IPS-20b (cell line): ENCODE measurements at regions not wholly inside any gene's neighbourhood (a gene's known extent, or its start where the extent isn't known, plus 50 kb on each side); places are given as distances from the start of the nearest gene placed in this dataset.

Experiments
- H3K27ac ChIP-seq: one replicate; pipeline ENCODE4 v1.5.1; 2013; ENCODE audit warnings: low read length
- H3K27me3 ChIP-seq: 2 replicates; pipeline ENCODE4 v1.6.1; 2013; ENCODE audit warnings: mild to moderate bottlenecking, low read length, inconsistent platforms; ENCODE audit not compliant: insufficient read depth
- H3K36me3 ChIP-seq: 2 replicates; pipeline ENCODE4 v1.6.1; 2013; ENCODE audit warnings: low read depth, mild to moderate bottlenecking, inconsistent platforms, low read length, moderate library complexity; ENCODE audit not compliant: insufficient read depth
- H3K4me1 ChIP-seq: 2 replicates; pipeline ENCODE4 v1.6.1; 2013; ENCODE audit warnings: mild to moderate bottlenecking, control low read depth, inconsistent platforms, low read length, moderate library complexity; ENCODE audit not compliant: insufficient read depth
- H3K4me3 ChIP-seq: 2 replicates; pipeline ENCODE4 v1.5.1; 2013; ENCODE audit warnings: mild to moderate bottlenecking, low read length, inconsistent platforms
- H3K9ac ChIP-seq: 2 replicates; pipeline ENCODE4 v1.6.1; 2013; ENCODE audit warnings: low read depth, mild to moderate bottlenecking, inconsistent platforms, low read length, moderate library complexity
- H3K9me3 ChIP-seq: 2 replicates; pipeline ENCODE4 v1.6.1; 2013; ENCODE audit warnings: mild to moderate bottlenecking, low read depth, low read length, inconsistent platforms; ENCODE audit not compliant: insufficient read depth

DNA sequence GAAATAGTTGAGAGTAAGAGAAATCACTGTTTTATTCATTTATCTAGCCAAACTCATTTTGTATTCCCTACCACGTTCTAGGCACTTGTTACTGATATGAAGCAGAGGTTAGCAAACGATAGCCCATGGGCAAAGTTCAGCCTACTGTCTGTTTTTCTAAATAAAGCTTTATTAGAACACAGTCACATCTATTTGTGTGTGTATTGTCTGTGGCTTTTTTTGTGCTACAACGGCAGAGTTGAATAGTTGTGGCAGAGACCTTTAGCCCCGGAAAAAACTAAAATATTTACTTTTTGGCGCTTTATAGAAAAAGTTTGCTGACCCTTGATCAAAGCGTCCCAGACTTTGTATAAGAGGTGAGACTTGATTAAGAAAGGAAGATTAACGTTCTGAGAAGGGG is 289.1 kb upstream of the CFAP20DC start:
- no peaks in the 10 kb centered on the region for H3K9me3 ChIP-seq
- H3K4me3 ChIP-seq = no peak overlapping the region
- H3K4me1 ChIP-seq = no peaks in the 10 kb centered on the region
- H3K27me3 ChIP-seq = no peaks in the 10 kb centered on the region
- H3K36me3 ChIP-seq = no peaks in the 10 kb centered on the region
- no peak overlapping the region for H3K9ac ChIP-seq
- no peak overlapping the region for H3K27ac ChIP-seq

DNA sequence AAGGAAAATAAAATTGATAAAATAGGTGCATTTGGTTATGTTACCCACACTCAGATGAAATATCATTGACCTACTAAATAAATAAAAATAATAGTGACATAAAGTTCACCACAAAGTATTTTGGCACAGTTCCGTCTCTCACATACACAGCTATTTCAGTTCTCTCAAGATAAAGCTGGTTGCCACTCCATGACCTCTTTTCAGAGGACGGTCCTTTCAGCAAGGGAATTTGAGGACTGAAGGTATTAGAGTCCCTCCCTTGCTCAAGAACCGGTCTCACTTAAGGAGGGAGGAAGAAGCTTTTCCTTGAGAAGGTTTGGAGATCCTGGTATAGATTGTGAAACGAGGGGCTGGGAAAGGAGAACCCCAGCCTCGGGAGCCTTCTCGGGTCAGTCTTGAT is 285.5 kb upstream of the CFAP20DC start:
- H3K27me3 ChIP-seq = no peaks in the 10 kb centered on the region
- H3K36me3 ChIP-seq = no peaks in the 10 kb centered on the region
- no peak overlapping the region for H3K27ac ChIP-seq
- H3K9me3 ChIP-seq = no peaks in the 10 kb centered on the region
- H3K9ac ChIP-seq = no peak overlapping the region
- H3K4me3 ChIP-seq = no peak overlapping the region
- no peaks in the 10 kb centered on the region for H3K4me1 ChIP-seq

GRCh38 chr3:59334585-59334984 is 284.8 kb upstream of the CFAP20DC start:
- Histone ChIP-seq H3K27me3 (no peaks in the 10 kb centered on the region), H3K9ac (no peak overlapping the region), H3K9me3 (no peaks in the 10 kb centered on the region), H3K36me3 (no peaks in the 10 kb centered on the region), H3K4me3 (no peak overlapping the region), H3K4me1 (no peaks in the 10 kb centered on the region), H3K27ac (no peak overlapping the region)

DNA sequence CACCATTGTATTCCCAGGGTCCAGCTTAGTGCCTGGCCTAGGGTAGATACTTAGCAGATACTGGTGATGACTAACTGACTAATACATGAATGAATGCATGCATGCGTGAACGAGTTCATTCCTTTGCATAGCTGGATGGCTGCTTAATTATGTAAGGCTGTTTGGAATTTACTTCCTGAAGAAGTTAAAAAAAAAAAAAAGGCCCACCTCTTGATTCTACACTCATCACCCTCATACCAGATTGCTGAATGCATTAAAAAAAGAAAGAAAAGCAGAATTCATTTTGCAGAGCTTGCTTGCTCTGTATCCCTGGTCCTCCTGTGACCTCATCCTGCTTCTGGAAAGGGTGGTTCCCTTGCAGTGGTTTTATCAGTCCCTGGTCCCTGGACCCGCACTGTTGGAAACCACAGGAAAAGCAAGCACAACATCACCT is 277.6 kb upstream of the CFAP20DC start:
- no peak overlapping the region for H3K9ac ChIP-seq
- H3K4me1 ChIP-seq = peaks cover 8% of the 10 kb centered on the region; the same call in 1 of the 2 replicates
- no peaks in the 10 kb centered on the region for H3K27me3 ChIP-seq
- H3K36me3 ChIP-seq = no peaks in the 10 kb centered on the region
- no peak overlapping the region for H3K4me3 ChIP-seq
- H3K9me3 ChIP-seq = no peaks in the 10 kb centered on the region
- H3K27ac ChIP-seq = no peak overlapping the region

GRCh38 chr3:59326246-59327024 is 276.6 kb upstream of the CFAP20DC start:
- no peaks in the 10 kb centered on the region for H3K36me3 ChIP-seq
- H3K9me3 ChIP-seq = no peaks in the 10 kb centered on the region
- no peak overlapping the region for H3K4me3 ChIP-seq
- H3K4me1 ChIP-seq = peaks cover 8% of the 10 kb centered on the region; the same call in 1 of the 2 replicates
- H3K9ac ChIP-seq = no peak overlapping the region
- H3K27ac ChIP-seq = no peak overlapping the region
- H3K27me3 ChIP-seq = no peaks in the 10 kb centered on the region

DNA sequence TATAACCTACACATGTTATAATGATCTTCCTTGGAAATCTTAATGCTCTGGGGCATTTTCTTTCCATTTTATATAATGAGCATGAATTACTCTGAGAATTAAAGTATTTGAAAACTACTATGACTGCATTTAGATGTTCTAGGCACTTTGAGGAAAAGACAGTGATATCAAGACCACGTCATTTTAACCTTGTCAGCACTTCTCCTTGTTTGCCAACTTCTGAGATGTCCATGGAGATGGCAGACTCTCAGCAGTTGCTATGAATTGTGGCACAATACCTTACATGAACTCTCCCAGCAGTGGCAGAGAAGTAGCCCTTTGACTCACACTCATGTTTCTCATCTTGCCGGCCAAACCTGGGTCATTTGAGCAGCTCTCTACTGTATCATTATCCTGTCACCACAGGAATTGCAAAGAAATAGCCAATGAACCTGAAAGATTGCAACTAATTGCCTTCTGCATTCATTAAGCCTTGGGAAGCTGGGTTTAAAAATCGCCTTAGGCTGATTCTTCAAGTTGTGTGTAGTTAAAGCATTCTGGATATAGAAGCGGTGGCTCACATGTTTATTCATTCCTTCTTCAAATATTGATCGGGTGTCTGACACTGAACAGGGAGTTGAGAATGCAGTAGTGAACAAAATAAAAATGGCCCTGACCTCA is 272.2 kb upstream of the CFAP20DC start:
- Histone ChIP-seq H3K9me3 (no peaks in the 10 kb centered on the region), H3K9ac (no peak overlapping the region), H3K27ac (no peak overlapping the region), H3K36me3 (no peaks in the 10 kb centered on the region), H3K4me1 (peaks cover 3% of the 10 kb centered on the region; the same call in 1 of the 2 replicates), H3K27me3 (no peaks in the 10 kb centered on the region), H3K4me3 (no peak overlapping the region)

DNA sequence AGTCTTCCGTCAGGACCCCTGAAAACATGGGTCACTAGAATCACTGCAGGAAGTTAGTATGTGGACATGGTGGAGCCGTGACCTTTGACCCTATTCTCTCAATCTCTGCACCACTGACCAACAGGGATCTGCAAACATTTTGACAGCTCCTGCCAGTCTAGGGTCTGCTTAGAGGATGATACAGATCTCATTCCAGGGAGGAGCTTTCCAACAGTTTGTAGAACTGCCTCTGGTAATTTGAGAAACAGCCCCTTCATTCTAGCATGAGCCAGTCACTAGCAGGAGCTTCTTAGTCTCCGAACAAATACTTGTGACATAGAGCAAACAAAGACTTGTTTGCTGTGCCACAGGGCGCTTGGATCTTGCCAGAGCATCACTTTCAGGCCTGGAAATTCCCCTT is 270.3 kb upstream of the CFAP20DC start:
- Histone ChIP-seq H3K36me3 (no peaks in the 10 kb centered on the region), H3K4me1 (no peaks in the 10 kb centered on the region), H3K9ac (no peak overlapping the region), H3K4me3 (no peak overlapping the region), H3K9me3 (no peaks in the 10 kb centered on the region), H3K27ac (no peak overlapping the region), H3K27me3 (no peaks in the 10 kb centered on the region)

DNA sequence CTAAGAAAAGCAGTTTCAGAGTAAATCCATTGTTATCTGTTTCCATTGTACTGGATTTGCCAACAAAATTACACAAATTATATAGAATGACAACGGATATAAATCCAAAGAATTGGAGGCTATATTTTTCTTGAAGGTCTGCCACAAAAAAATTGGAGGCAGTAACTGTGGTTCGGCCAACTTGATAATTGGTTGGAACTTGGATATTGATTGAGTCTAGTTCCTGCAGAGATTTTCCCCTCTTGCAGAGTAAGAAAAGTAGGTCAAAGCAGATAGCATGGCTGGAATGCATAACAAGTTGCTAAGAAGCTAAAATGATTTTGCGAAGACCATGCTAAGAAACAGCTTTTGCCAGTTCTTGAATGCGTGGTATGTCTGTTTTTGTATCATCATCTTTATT is 269.6 kb upstream of the CFAP20DC start:
- H3K4me1 ChIP-seq = no peaks in the 10 kb centered on the region
- H3K36me3 ChIP-seq = no peaks in the 10 kb centered on the region
- H3K9ac ChIP-seq = no peak overlapping the region
- H3K9me3 ChIP-seq = no peaks in the 10 kb centered on the region
- no peaks in the 10 kb centered on the region for H3K27me3 ChIP-seq
- no peak overlapping the region for H3K27ac ChIP-seq
- no peak overlapping the region for H3K4me3 ChIP-seq

- no peaks in the 10 kb centered on the region for H3K4me1 ChIP-seq
- no peak overlapping the region for H3K4me3 ChIP-seq
- H3K9me3 ChIP-seq = no peaks in the 10 kb centered on the region
- no peaks in the 10 kb centered on the region for H3K36me3 ChIP-seq
- no peak overlapping the region for H3K9ac ChIP-seq
- no peak overlapping the region for H3K27ac ChIP-seq
- H3K27me3 ChIP-seq = no peaks in the 10 kb centered on the region
These were observed 269.1 kb upstream of the CFAP20DC start for GRCh38 chr3:59318881-59319280.

DNA sequence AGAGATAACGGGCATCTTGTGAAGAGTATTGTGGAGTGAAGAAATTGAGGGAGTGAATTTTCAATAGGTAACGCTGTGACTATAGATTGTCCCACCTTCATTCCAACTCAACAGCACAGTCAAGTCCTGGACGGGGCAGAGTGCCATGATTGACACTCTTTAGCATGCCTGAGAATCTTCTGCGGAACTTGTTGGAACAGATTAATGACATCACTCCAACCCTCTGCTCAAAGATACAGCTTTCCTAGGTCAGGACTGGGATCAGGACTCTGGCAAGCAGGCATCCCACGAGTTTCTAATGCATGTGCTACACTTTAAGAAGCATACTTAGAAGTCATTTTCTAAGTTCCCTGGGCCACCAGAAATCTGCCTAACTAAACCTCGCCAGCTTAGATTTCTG is 267.6 kb upstream of the CFAP20DC start:
- no peaks in the 10 kb centered on the region for H3K4me1 ChIP-seq
- no peaks in the 10 kb centered on the region for H3K9me3 ChIP-seq
- no peak overlapping the region for H3K4me3 ChIP-seq
- H3K27me3 ChIP-seq = no peaks in the 10 kb centered on the region
- no peaks in the 10 kb centered on the region for H3K36me3 ChIP-seq
- no peak overlapping the region for H3K9ac ChIP-seq
- H3K27ac ChIP-seq = no peak overlapping the region

DNA sequence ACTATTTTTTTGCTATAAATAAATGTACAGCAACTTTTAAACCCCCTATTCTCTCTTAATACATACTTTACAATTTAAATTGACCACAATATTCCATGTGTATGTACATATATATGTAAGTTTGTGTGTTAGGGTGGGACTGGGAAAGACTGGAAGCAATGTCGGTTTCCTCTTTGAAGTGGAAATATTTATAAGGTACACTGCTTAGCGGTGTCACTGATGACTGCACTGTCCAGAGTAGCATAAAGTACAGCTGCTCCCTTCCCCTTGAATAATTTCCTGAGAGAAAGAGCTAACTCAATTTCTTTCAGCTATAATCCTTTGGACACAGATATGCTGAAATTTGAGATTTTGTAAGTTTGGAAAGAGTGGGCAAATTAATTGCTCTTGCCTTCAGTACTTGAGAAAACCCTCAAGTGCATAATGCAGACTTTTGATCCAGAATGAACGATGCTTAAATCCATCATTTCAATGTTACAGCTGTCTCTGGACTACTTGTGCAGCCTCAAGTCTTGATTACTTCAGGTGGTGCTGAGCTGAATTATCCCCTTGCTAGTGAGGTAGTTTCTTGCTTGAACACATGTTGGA is 267.0 kb upstream of the CFAP20DC start:
- Histone ChIP-seq H3K36me3 (no peaks in the 10 kb centered on the region), H3K9ac (no peak overlapping the region), H3K4me1 (no peaks in the 10 kb centered on the region), H3K9me3 (no peaks in the 10 kb centered on the region), H3K4me3 (no peak overlapping the region), H3K27me3 (no peaks in the 10 kb centered on the region), H3K27ac (no peak overlapping the region)

DNA sequence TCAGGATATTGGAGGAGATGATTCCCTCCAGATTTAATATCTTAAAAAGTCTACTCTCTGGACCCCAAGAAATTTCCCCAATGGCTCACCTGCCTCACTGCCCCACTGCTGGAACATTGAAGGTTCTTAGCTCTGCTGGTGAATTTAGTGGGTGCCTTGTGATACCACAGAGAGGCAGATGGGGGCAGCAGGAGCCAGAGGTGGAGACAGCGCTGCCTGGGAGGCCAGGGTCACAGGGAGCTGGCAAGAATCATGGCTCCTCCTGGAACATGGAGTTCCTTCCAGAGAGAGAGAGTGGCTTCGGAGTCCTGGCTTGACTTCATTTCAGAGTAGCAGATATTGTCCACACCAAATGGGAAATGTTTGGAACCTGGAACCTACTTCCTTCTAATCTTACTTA is 263.5 kb upstream of the CFAP20DC start:
- Histone ChIP-seq H3K9me3 (no peaks in the 10 kb centered on the region), H3K9ac (no peak overlapping the region), H3K27me3 (no peaks in the 10 kb centered on the region), H3K36me3 (no peaks in the 10 kb centered on the region), H3K4me3 (no peak overlapping the region), H3K27ac (no peak overlapping the region), H3K4me1 (no peaks in the 10 kb centered on the region)
